Kidney (tissue), 13 donors: ENCODE measurements at regions not wholly inside any gene's neighbourhood (a gene's known extent, or its start where the extent isn't known, plus 50 kb on each side); places are given as distances from the start of the nearest gene placed in this dataset.
A peak's percentile ranks its signal among the peaks of the same experiment; 100 is the strongest.

ENCODE experiments used
- DNase-seq, 5 donors: peaks; one replicate each; pipeline ENCODE4 v3.0.0-alpha.2; 2013 to 2020
- FAIRE-seq: peaks from 2 replicates; lab custom pipeline; 2012; peaks lifted over from hg19 to GRCh38; lab: Jason Lieb, UNC
- H3K27ac ChIP-seq, 2 donors: one replicate each; pipeline ENCODE4 v1.7.0; 2013; ENCODE audit warnings: low read depth in 2 of 2, low read length in 2 of 2, inconsistent platforms in 1 of 2
- H3K27me3 ChIP-seq: one replicate; pipeline ENCODE4 v1.7.1; 2013; ENCODE audit warnings: low read length, inconsistent platforms; ENCODE audit not compliant: control insufficient read depth, insufficient read depth
- H3K36me3 ChIP-seq, 3 donors: one replicate each; pipeline versions ENCODE4 v1.7.0 to v1.7.1; 2013; ENCODE audit warnings: low read length in 3 of 3, control low read depth in 1 of 3, inconsistent platforms in 1 of 3; ENCODE audit not compliant: insufficient read depth in 3 of 3, control insufficient read depth in 2 of 3
- H3K4me1 ChIP-seq, 3 donors: one replicate each; pipeline versions ENCODE4 v1.7.0 to v1.7.1; 2013; ENCODE audit warnings: low read length in 3 of 3, inconsistent platforms in 1 of 3, low read depth in 1 of 3; ENCODE audit not compliant: control insufficient read depth in 2 of 3, insufficient read depth in 2 of 3
- H3K4me3 ChIP-seq, 3 donors: one replicate each; pipeline versions ENCODE4 v1.7.0 to v1.8.1; 2013; ENCODE audit warnings: low read length in 3 of 3, control low read depth in 1 of 3, inconsistent platforms in 1 of 3
- H3K9ac ChIP-seq, 3 donors: one replicate each; pipeline versions ENCODE4 v1.7.0 to v1.7.1; 2013; ENCODE audit warnings: low read length in 3 of 3, control low read depth in 1 of 3, inconsistent platforms in 1 of 3
- H3K9me3 ChIP-seq, 3 donors: one replicate each; pipeline versions ENCODE4 v1.7.0 to v1.7.1; 2013; ENCODE audit warnings: low read length in 3 of 3, control low read depth in 1 of 3, inconsistent platforms in 1 of 3; ENCODE audit not compliant: control insufficient read depth in 2 of 3, insufficient read depth in 1 of 3
- intact Hi-C: fragments of 100-400 bp; cut with DNase I; formaldehyde crosslinking; loops from one replicate; pipeline ENCODE4 v1.11.1; 2022
- TF ChIP-seq, protein P1 (sequence below): IDR thresholded peaks from 3 replicates; pipeline ENCODE4 v1.5.1; 2012; ENCODE audit warnings: mild to moderate bottlenecking, moderate library complexity, borderline replicate concordance; ENCODE audit not compliant: insufficient read depth; ENCODE audit errors: extremely low read depth
- donor health status: control.
- donor health status: control.
- donor health status: control.
- donor health status: control.
- donor health status: control.
- donor health status: DM: yes; HTN: yes; CAD: no.
- donor health status: Normal renal cell carcinoma (clear cell type).

DNA sequence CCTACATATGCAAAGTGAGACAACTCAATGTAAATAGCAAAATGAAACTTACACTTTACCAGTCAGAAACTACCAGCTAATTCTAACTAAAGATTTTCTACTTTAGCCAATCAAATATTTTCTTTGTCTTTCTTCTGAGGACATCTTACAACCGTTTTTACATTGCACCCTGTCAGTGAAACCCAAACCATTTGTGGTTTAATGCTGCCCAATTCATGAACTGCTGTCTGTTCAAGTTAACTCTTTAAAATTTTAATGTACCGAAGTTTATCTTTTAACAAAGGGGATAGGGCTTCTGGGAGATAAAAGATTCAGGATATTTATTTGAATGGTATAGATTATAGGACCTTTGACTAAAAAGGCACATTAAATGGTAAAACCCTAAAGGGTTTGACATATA is 121.3 kb upstream of the HDDC2 start:
- no peaks in the 10 kb centered on the region for H3K36me3 ChIP-seq
- H3K27ac ChIP-seq = no peak overlapping the region
- intact Hi-C loops = no loop called here
- DNase-seq (no peak), FAIRE-seq (no peak)
- H3K9me3 ChIP-seq = no peaks in the 10 kb centered on the region
- no peaks in the 10 kb centered on the region for H3K27me3 ChIP-seq
- no peak overlapping the region for H3K9ac ChIP-seq
- no peaks in the 10 kb centered on the region for H3K4me1 ChIP-seq
- TF ChIP-seq, protein P1, sequence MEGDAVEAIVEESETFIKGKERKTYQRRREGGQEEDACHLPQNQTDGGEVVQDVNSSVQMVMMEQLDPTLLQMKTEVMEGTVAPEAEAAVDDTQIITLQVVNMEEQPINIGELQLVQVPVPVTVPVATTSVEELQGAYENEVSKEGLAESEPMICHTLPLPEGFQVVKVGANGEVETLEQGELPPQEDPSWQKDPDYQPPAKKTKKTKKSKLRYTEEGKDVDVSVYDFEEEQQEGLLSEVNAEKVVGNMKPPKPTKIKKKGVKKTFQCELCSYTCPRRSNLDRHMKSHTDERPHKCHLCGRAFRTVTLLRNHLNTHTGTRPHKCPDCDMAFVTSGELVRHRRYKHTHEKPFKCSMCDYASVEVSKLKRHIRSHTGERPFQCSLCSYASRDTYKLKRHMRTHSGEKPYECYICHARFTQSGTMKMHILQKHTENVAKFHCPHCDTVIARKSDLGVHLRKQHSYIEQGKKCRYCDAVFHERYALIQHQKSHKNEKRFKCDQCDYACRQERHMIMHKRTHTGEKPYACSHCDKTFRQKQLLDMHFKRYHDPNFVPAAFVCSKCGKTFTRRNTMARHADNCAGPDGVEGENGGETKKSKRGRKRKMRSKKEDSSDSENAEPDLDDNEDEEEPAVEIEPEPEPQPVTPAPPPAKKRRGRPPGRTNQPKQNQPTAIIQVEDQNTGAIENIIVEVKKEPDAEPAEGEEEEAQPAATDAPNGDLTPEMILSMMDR = no peak
- no peak overlapping the region for H3K4me3 ChIP-seq

DNA sequence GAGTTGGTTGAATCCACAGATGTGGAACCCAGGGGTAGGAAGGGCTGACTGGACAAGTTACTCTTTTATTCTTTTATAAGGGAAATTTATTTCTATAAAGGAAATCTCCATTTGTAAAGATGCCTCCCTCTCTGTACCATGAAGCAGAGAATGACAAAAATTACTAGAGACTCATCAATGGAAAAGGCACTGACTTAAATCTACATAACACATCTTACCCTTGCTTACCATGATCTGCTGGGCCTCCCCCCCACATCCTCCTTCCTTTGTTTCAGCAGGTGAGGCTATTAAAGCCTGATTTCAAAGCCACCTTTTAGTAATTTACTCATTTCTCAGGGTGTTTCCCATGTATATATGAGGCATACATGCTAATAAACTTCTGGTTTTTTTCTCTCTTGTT is 130.2 kb upstream of the HDDC2 start:
- no peaks in the 10 kb centered on the region for H3K36me3 ChIP-seq
- no peak overlapping the region for H3K4me3 ChIP-seq
- H3K27me3 ChIP-seq = no peaks in the 10 kb centered on the region
- DNase-seq (no peak), FAIRE-seq (no peak)
- no peaks in the 10 kb centered on the region for H3K9me3 ChIP-seq
- no peak overlapping the region for H3K27ac ChIP-seq
- intact Hi-C loops = no loop called here
- no peak overlapping the region for H3K9ac ChIP-seq
- H3K4me1 ChIP-seq = no peaks in the 10 kb centered on the region
- TF ChIP-seq, protein P1 = no peak

DNA sequence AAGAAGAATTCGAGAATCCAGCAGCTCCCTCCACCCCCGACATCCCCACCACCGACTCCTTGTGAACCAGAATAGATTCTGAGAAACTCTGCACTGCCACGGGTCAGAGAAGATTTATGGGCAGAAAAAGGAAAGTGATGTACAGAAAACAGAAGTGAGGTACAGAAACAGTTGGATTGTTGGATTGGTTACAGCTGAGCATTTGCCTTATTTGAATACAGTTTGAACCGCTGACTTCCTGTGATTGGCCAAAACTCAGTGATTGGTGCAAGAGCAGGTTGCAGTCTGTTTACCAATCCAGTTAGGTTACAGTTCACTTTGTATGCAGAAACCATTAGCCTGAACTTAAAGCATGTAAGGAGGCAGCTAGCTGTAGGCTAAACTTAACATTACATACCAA is 131.2 kb upstream of the HDDC2 start:
- DNase-seq (peak in 3 of 5 donors; percentile 11 to 42 (median 38)), FAIRE-seq (no peak)
- intact Hi-C loops = no loop called here
- Histone ChIP-seq H3K9me3 (no peaks in the 10 kb centered on the region), H3K9ac (no peak overlapping the region), H3K36me3 (no peaks in the 10 kb centered on the region), H3K27ac (no peak overlapping the region), H3K27me3 (no peaks in the 10 kb centered on the region), H3K4me1 (no peaks in the 10 kb centered on the region), H3K4me3 (no peak overlapping the region)
- TF ChIP-seq, protein P1 = no peak

DNA sequence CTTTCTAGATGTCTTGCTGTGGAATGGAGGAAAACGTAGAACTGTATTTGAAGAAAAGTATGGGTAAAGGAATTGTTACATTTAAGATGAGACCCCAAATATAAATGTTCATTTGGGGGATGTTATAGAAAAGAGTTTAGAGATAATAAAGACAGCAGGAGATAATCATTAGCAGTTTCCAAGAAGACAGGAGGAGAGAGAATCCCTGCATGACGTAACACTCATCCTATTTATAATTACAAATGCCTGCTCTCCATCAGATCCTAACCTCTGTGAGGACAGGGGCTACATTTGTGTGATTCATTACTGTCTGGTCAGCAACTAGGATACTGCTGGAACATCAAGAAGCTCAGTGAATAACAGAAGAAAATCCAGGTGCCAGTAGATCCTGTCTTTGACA is 133.0 kb upstream of the HDDC2 start:
- Histone ChIP-seq H3K27ac (no peak overlapping the region), H3K27me3 (no peaks in the 10 kb centered on the region), H3K36me3 (no peaks in the 10 kb centered on the region), H3K4me1 (no peaks in the 10 kb centered on the region), H3K9ac (no peak overlapping the region), H3K9me3 (no peaks in the 10 kb centered on the region), H3K4me3 (no peak overlapping the region)
- FAIRE-seq (no peak), DNase-seq (no peak)
- TF ChIP-seq, protein P1 = no peak
- intact Hi-C loops = no loop called here
